ENCODE measurements at regions not wholly inside any gene's neighbourhood (a gene's known extent, or its start where the extent isn't known, plus 50 kb on each side); places are given as distances from the start of the nearest gene placed in this dataset.

GRCh38 chr16:62913924-62914323, 877.7 kb upstream of the CDH8 start:
- Histone ChIP-seq H3K36me3 (ENCODE audit: control insufficient read depth in 2 of 2, extremely low read depth in 1 of 2, insufficient read depth in 2 of 2, low read length in 2 of 2) (no peaks in the 10 kb centered on the region), H3K79me2 (ENCODE audit: control insufficient read depth, insufficient read depth, low read length) (no peaks in the 10 kb centered on the region), H3K4me1 (ENCODE audit: control insufficient read depth, extremely low read depth, insufficient read depth, low read length) (no peaks in the 10 kb centered on the region), H3K4me2 (ENCODE audit: control insufficient read depth, extremely low read depth, insufficient read depth, low read depth, low read length) (no peak overlapping the region), H3K9me1 (ENCODE audit: control insufficient read depth, extremely low read depth, insufficient read depth, low read length) (no peaks in the 10 kb centered on the region), H3K4me3 (ENCODE audit: control insufficient read depth in 2 of 3, extremely low read depth in 1 of 3, insufficient read depth in 2 of 3, low read depth in 1 of 3, low read length in 3 of 3) (no peak overlapping the region), H2AFZ (ENCODE audit: control insufficient read depth, low read length) (no peak overlapping the region), H4K20me1 (ENCODE audit: control insufficient read depth, extremely low read depth, insufficient read depth, low read length) (no peaks in the 10 kb centered on the region), H3K27ac (ENCODE audit: control insufficient read depth, insufficient read depth, low read length) (no peak overlapping the region), H3K9me3 (ENCODE audit: control insufficient read depth, low read depth, low read length) (no peaks in the 10 kb centered on the region), H3K27me3 (ENCODE audit: control insufficient read depth, extremely low read depth, insufficient read depth, low read length) (no peaks in the 10 kb centered on the region), H3K9ac (ENCODE audit: control insufficient read depth, extremely low read depth, insufficient read depth, low read length) (no peak overlapping the region)
- no peak for FAIRE-seq
- dilution Hi-C loops (cut with MboI; ENCODE audit: extremely low pct_ligation_motif_present, low sequenced_read_pairs) = no loop called here
- DNase-seq (ENCODE audit: low read depth, low spot score) = no peak
- no peak for TF ChIP-seq CTCF (optimal IDR thresholded peaks at IDR 0.05 in 1 of 3, IDR thresholded peaks at IDR 0.05 in 1 of 3, conservative IDR thresholded peaks at IDR 0.05 in 1 of 3; ENCODE audit: extremely low read depth in 1 of 3, insufficient read depth in 2 of 3, low read length in 3 of 3)
- TF ChIP-seq EZH2 (IDR thresholded peaks at IDR 0.05; ENCODE audit: low read length) = no peak

GRCh38 chr16:62913333-62913732, 877.1 kb upstream of the CDH8 start:
- no peak overlapping the region for H3K4me2 ChIP-seq (ENCODE audit: control insufficient read depth, extremely low read depth, insufficient read depth, low read depth, low read length)
- DNase-seq (ENCODE audit: low read depth, low spot score) (no peak), FAIRE-seq (no peak)
- no peaks in the 10 kb centered on the region for H3K79me2 ChIP-seq (ENCODE audit: control insufficient read depth, insufficient read depth, low read length)
- no peak overlapping the region for H3K9ac ChIP-seq (ENCODE audit: control insufficient read depth, extremely low read depth, insufficient read depth, low read length)
- no peaks in the 10 kb centered on the region for H3K4me1 ChIP-seq (ENCODE audit: control insufficient read depth, extremely low read depth, insufficient read depth, low read length)
- no peak overlapping the region for H3K27ac ChIP-seq (ENCODE audit: control insufficient read depth, insufficient read depth, low read length)
- H3K36me3 ChIP-seq (ENCODE audit: control insufficient read depth in 2 of 2, extremely low read depth in 1 of 2, insufficient read depth in 2 of 2, low read length in 2 of 2) = no peaks in the 10 kb centered on the region
- no peaks in the 10 kb centered on the region for H3K9me3 ChIP-seq (ENCODE audit: control insufficient read depth, low read depth, low read length)
- H3K4me3 ChIP-seq (ENCODE audit: control insufficient read depth in 2 of 3, extremely low read depth in 1 of 3, insufficient read depth in 2 of 3, low read depth in 1 of 3, low read length in 3 of 3) = no peak overlapping the region
- no peaks in the 10 kb centered on the region for H4K20me1 ChIP-seq (ENCODE audit: control insufficient read depth, extremely low read depth, insufficient read depth, low read length)
- TF ChIP-seq EZH2 (IDR thresholded peaks at IDR 0.05; ENCODE audit: low read length) (no peak), CTCF (optimal IDR thresholded peaks at IDR 0.05 in 1 of 3, IDR thresholded peaks at IDR 0.05 in 1 of 3, conservative IDR thresholded peaks at IDR 0.05 in 1 of 3; ENCODE audit: extremely low read depth in 1 of 3, insufficient read depth in 2 of 3, low read length in 3 of 3) (no peak)
- dilution Hi-C loops (cut with MboI; ENCODE audit: extremely low pct_ligation_motif_present, low sequenced_read_pairs) = no loop called here
- H3K27me3 ChIP-seq (ENCODE audit: control insufficient read depth, extremely low read depth, insufficient read depth, low read length) = no peaks in the 10 kb centered on the region
- no peak overlapping the region for H2AFZ ChIP-seq (ENCODE audit: control insufficient read depth, low read length)
- H3K9me1 ChIP-seq (ENCODE audit: control insufficient read depth, extremely low read depth, insufficient read depth, low read length) = no peaks in the 10 kb centered on the region

Measured in keratinocyte (primary cell).